ENCODE measurements at regions not wholly inside any gene's neighbourhood (a gene's known extent, or its start where the extent isn't known, plus 50 kb on each side); places are given as distances from the start of the nearest gene placed in this dataset.

DNA sequence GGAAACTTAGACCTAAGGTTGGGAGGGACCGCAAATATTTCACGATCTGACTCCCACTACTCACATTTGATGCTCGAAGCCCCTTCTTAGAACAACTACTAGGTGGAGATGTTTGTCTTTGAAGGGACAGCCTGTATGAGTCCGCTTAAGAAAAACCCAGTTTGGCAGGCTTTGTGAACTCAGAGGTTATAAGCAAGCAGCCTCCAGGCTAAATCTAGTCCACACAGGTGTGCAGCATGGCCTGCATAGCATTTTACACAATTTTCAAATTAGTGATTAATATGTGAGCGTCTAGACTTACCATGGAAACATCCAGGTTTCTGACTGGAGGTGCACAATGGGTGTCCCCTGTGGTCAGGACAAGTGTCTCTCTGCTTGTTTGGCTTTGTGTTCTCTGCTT lies 127.1 kb downstream of the KIF4B start:
- Histone ChIP-seq H3K9me3 (no peaks in the 10 kb centered on the region), H3K27ac (no peak overlapping the region), H3K4me3 (no peak overlapping the region), H3K4me1 (peaks cover 0 to 7% (median 0%) of the 10 kb centered on the region in 12 donors), H3K36me3 (no peaks in the 10 kb centered on the region), H3K27me3 (no peaks in the 10 kb centered on the region)
- 88 to 96% (median 93%) methylated on average over 5 of the region's 5 CpGs for WGBS, 4 donors
- no peak for ATAC-seq
- TF ChIP-seq, protein P1, sequence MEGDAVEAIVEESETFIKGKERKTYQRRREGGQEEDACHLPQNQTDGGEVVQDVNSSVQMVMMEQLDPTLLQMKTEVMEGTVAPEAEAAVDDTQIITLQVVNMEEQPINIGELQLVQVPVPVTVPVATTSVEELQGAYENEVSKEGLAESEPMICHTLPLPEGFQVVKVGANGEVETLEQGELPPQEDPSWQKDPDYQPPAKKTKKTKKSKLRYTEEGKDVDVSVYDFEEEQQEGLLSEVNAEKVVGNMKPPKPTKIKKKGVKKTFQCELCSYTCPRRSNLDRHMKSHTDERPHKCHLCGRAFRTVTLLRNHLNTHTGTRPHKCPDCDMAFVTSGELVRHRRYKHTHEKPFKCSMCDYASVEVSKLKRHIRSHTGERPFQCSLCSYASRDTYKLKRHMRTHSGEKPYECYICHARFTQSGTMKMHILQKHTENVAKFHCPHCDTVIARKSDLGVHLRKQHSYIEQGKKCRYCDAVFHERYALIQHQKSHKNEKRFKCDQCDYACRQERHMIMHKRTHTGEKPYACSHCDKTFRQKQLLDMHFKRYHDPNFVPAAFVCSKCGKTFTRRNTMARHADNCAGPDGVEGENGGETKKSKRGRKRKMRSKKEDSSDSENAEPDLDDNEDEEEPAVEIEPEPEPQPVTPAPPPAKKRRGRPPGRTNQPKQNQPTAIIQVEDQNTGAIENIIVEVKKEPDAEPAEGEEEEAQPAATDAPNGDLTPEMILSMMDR (IDR thresholded peaks at IDR 0.05), result no peak
- no peak for TF ChIP-seq POLR2A (IDR thresholded peaks at IDR 0.05)
- DNase-seq, result no peak
- intact Hi-C loops (cut with DNase I), result loop anchor here in 3 of 10 donors (5.0 to 10.0 kb wide), 4 partner anchors 124 to 1684 kb away; no protein-coding TSS in a partner anchor

DNA sequence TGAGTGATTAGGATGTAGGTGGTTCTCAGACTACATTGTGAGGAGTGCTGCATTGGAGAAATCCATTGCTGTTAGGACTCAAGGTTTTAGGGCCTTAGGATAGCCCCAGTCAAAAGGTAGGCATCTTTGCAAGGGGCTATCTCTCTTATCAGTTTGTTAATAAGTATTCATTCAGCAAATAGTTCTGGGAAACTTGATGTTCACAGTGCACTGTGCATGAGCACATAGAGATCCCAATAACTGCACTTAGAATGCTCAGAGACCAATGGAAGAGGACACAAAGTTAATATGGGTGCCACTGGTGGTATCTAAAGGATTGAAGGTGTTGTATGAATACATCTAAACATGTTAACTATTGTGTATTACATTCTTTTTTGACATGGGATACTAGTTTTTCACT lies 131.4 kb downstream of the KIF4B start:
- H3K27ac ChIP-seq, result no peak overlapping the region
- no peaks in the 10 kb centered on the region for H3K27me3 ChIP-seq
- ATAC-seq (no peak), DNase-seq (no peak)
- intact Hi-C loops (cut with DNase I), result loop anchor here in 3 of 10 donors (5.0 to 10.0 kb wide), 4 partner anchors 120 to 1680 kb away; no protein-coding TSS in a partner anchor
- peaks cover 0 to 11% (median 0%) of the 10 kb centered on the region in 12 donors for H3K4me1 ChIP-seq
- TF ChIP-seq, protein P1 (IDR thresholded peaks at IDR 0.05), result no peak
- TF ChIP-seq POLR2A (IDR thresholded peaks at IDR 0.05), result no peak
- no peak overlapping the region for H3K4me3 ChIP-seq
- no peaks in the 10 kb centered on the region for H3K9me3 ChIP-seq
- no peaks in the 10 kb centered on the region for H3K36me3 ChIP-seq

DNA sequence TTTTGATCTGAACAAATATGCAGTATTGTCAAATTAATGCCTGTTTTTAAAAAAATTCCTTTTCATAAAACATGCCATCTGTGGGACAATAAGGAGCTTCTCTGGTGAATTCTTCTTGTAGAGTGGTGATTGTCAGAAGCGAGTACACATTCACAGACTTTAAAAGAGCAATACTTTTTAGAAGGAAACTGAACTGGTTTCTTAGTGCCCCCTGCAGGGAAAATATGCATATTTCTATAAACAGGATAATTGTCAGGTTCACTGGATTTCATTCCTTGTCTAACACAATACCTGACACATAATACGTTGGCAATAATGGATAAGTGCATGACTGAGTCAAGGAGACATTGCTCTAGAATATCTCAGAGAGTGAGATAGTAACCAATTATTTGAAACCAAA lies 133.7 kb downstream of the KIF4B start:
- 38 to 54% (median 47%) methylated on average over 2 of the region's 2 CpGs for WGBS, 4 donors
- Histone ChIP-seq H3K27me3 (no peaks in the 10 kb centered on the region), H3K36me3 (no peaks in the 10 kb centered on the region), H3K4me3 (no peak overlapping the region), H3K27ac (no peak overlapping the region), H3K9me3 (no peaks in the 10 kb centered on the region), H3K4me1 (peaks cover 0 to 11% (median 0%) of the 10 kb centered on the region in 12 donors)
- intact Hi-C loops (cut with DNase I), result loop anchor here in 2 of 10 donors (10.0 kb wide), 2 partner anchors 118 to 1678 kb away; no protein-coding TSS in a partner anchor
- TF ChIP-seq POLR2A (IDR thresholded peaks at IDR 0.05), result no peak
- TF ChIP-seq, protein P1 (IDR thresholded peaks at IDR 0.05), result peak in 8 of 12 donors; percentile 7 to 33 (median 20)
- ATAC-seq (no peak), DNase-seq (no peak)

DNA sequence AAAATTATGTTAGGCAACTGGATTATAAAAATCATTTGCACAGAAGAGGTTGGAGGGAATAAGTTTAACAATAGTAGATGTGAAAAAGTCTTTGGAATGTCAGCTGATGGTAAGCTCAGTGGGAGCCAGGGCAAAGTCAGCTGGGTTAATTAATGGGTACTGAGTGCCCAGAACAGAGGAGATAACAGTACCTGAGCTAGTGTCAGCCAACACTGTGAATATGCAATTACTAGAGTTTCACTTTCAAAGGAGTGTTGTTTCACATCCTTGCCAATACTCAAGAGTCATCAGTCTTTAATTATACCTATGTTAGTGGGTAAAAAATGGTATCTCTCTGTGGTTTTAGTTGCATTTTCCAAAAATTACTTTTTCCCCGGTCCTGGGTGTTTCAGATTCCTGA lies 135.1 kb downstream of the KIF4B start:
- intact Hi-C loops (cut with DNase I), result loop anchor here in 2 of 10 donors (10.0 kb wide), 2 partner anchors 116 to 1676 kb away; no protein-coding TSS in a partner anchor

More for the DNA sequence above, 135.1 kb downstream of the KIF4B start:
- ATAC-seq, result peak; percentile 60 to 92 (median 67)
- 59 to 86% (median 69%) methylated on average over 1 of the region's 1 CpG for WGBS, 4 donors
- no peaks in the 10 kb centered on the region for H3K36me3 ChIP-seq
- H3K27ac ChIP-seq, result peak overlapping the region in 6 of 12 donors; percentile 19 to 68 (median 44)
- H3K4me3 ChIP-seq, result no peak overlapping the region
- H3K4me1 ChIP-seq, result peaks cover 0 to 11% (median 0%) of the 10 kb centered on the region in 12 donors
- DNase-seq, result no peak
- H3K27me3 ChIP-seq, result no peaks in the 10 kb centered on the region
- no peaks in the 10 kb centered on the region for H3K9me3 ChIP-seq
- no peak for TF ChIP-seq POLR2A (IDR thresholded peaks at IDR 0.05)
- TF ChIP-seq, protein P1 (IDR thresholded peaks at IDR 0.05), result no peak
